NCI-H526 (cell line): ENCODE measurements at regions not wholly inside any gene's neighbourhood (a gene's known extent, or its start where the extent isn't known, plus 50 kb on each side); places are given as distances from the start of the nearest gene placed in this dataset.

Experiments used
- DNase-seq, 2 experiments: peaks; one replicate each; lab custom pipeline; 2025; lab: John Stamatoyannopoulos, UW

DNA sequence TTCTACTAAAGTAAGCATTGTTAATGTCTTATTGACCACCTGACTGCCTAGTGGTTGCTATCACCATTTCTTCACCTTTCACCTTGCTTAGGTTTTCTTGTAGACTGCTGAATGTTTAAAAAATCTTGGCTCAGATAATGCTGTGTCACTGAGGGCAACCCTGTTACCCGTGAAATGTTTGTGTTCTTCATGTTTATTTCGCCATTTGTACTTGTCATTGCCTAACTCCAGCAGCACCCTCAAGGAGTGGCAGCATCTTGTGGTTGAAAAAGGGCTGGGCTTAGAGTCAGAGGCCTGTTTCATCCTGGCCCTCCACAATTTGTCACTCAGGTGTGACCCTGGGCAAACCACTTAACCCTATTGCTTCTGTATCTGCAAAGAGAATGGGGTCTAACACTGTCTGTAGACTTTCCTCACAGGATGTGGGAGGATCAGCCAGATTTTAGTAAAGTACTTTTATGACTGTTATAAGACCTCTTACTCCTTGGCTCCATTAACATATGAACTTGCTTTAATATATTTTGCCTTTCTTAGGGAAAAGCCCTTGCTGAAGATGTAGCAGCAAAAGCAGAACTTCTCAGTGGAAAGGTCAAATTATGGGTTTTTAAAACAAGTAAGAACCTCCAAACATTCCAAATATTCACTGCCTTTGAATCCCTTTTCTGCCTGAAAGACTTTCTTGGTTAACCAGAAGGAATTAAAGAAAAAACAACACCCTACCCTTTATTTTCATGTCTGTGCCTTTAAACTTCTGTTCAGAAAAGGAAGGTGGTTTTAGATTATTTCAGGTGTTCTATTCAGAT is 154.5 kb upstream of the C11orf87 start:
- DNase-seq = no peak

GRCh38 chr11:109275931-109276330 is 146.1 kb upstream of the C11orf87 start:
- no peak for DNase-seq

DNA sequence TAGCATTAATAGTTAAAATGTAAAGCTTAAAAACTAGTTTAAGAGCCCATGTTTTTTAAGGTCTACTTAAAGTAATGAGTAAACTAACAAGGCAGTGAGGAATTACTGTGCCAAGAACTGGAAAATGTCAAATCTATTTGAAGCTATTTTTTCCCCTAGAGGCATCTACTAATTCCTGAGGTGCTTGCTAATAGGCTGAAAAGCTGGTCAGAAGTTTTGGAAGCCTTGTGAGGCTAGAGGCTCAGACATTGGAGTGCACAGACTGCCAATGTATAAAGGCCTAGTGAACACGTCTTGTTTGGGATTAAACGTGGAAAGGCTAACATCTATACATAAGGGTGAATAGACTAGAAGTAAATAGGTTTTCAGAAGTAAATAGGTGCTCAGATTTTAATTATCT is 136.5 kb upstream of the C11orf87 start:
- no peak for DNase-seq

DNA sequence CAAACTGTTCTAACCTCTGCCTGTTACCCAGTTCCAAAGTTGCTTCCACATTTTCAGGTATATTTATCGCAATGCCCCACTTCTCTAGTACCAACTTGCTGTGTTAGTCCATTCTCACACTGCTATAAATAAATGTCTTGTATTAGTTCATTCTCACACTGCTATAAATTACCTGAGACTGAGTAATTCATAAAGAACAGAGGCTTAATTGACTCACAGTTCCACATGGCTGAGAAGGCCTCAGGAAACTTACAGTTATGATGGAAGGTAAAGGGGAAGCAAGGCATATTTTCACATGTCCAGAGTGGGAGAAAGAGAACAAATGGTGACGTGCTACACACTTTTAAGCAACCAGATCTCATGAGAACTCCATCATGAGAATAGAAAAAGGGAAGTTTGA is 130.4 kb upstream of the C11orf87 start:
- no peak for DNase-seq

- DNase-seq = no peak
Measured at GRCh38 chr11:109298865-109299264, 123.1 kb upstream of the C11orf87 start.

DNA sequence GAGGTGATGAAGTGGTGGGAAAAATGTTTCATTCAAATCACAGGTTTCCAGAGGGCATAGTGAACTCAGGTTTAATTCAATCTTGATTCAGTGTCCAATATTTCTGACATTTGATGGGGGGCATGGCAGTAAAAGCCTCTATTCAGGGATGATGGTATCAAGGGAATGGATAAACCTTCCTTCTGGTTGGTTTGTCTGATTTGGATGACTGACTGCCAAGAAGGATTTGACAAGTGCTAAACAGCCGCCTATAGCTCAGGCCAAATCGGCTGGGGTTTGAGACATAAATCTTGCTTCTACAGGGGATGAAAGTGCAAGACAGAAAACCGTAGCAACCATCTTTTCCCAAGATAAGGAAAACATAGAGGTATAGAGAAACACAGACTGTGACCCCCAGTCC is 121.8 kb upstream of the C11orf87 start:
- no peak for DNase-seq

GRCh38 chr11:109302591-109303334 is 119.2 kb upstream of the C11orf87 start:
- DNase-seq = no peak

GRCh38 chr11:109303342-109303741 is 118.6 kb upstream of the C11orf87 start:
- no peak for DNase-seq

GRCh38 chr11:109304159-109304558 is 117.8 kb upstream of the C11orf87 start:
- DNase-seq = no peak

- no peak for DNase-seq
Measured at GRCh38 chr11:109305009-109305408, 117.0 kb upstream of the C11orf87 start.

DNA sequence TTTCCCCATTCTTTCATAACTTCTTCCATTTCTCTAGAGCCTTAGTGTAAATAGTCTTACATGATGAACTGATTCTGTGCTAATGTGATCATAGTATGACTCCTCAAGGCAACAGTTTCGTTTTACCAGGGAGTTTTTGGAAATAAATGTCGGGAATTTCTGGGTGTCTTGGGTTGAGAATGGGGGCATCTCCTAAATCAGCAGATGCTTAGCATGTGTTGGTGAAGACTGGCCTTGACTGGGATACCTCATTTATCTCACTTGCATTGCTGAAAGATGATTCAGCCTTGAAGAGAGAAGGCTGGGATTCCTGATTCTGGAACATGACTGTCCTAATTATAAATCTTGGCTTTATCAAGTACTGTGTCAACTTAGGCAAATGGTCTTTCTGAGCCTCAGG is 115.7 kb upstream of the C11orf87 start:
- no peak for DNase-seq

- no peak for DNase-seq
Measured at GRCh38 chr11:109307366-109307765, 114.6 kb upstream of the C11orf87 start.

- no peak for DNase-seq
Measured at GRCh38 chr11:109308551-109308950, 113.4 kb upstream of the C11orf87 start.

DNA sequence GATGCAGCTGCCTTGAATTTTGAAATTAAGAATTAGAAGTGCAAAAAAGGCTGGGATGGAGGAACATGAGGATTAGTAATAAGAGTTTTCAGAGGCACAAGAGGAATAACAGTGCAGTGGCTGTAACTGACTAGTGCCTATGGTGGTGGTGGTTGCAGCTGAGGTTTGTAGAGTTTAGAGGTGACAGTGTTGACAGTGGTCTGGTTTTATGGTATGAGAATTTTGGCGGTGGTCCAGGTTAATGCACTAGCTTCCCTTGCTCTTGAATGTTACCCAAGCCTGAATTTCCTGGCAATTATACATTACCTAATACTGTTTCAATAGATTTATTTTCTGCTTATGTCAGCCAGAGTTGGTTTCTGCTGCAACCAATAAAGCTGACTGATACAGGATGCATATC is 112.8 kb upstream of the C11orf87 start:
- DNase-seq = no peak

- DNase-seq = no peak
Measured at GRCh38 chr11:109317726-109318125, 104.3 kb upstream of the C11orf87 start.

DNA sequence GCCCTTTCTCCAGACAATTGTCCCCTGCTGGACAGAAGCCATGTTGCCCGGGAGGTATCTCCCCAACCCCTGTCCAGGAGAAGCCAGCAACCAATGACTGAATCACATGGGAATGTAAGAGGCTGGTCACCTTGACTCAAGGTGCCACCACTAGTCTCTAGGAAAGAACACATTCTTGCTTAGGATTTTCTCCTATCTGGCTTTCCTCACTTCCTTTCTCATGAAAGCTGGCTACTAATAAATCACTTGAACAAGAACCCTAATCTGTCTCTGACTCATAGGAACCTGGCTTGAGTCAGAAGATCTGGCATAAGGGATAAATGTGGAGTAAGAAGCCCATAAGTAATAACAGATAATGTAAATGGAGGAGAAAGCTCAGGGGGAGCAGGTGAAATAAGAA is 101.4 kb upstream of the C11orf87 start:
- DNase-seq = no peak

GRCh38 chr11:109326781-109327180 is 95.2 kb upstream of the C11orf87 start:
- DNase-seq = no peak

- DNase-seq = no peak
Measured at GRCh38 chr11:109329716-109330115, 92.3 kb upstream of the C11orf87 start.

DNA sequence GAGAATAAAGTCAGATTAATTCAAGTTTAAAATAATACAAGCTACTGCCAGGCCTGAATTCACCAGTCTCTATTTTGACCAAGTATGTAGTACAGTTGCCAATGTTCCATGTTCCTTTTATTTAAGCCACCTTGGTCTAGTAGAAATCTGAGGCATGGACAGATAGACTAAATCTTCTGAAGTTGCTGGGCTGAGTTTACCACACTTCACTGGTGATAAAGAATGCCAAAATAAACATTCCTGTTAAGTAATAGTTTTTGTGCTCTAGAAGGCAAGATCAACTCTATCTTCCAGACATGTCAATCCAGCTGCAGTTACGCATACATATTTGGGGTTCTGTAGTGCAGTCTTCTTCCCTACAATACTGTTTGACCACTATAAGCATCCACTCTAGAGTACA is 83.9 kb upstream of the C11orf87 start:
- DNase-seq = no peak

GRCh38 chr11:109342261-109342660 is 79.7 kb upstream of the C11orf87 start:
- DNase-seq = no peak

- no peak for DNase-seq
Measured at GRCh38 chr11:109343242-109343641, 78.7 kb upstream of the C11orf87 start.

- no peak for DNase-seq
Measured at GRCh38 chr11:109347304-109347703, 74.7 kb upstream of the C11orf87 start.

- no peak for DNase-seq
Measured at GRCh38 chr11:109349276-109350080, 72.5 kb upstream of the C11orf87 start.
